NCI-H345 (cell line): ENCODE measurements at regions not wholly inside any gene's neighbourhood (a gene's known extent, or its start where the extent isn't known, plus 50 kb on each side); places are given as distances from the start of the nearest gene placed in this dataset.

ENCODE experiments used
- DNase-seq: peaks from one replicate; lab custom pipeline; 2025; lab: John Stamatoyannopoulos, UW

DNA sequence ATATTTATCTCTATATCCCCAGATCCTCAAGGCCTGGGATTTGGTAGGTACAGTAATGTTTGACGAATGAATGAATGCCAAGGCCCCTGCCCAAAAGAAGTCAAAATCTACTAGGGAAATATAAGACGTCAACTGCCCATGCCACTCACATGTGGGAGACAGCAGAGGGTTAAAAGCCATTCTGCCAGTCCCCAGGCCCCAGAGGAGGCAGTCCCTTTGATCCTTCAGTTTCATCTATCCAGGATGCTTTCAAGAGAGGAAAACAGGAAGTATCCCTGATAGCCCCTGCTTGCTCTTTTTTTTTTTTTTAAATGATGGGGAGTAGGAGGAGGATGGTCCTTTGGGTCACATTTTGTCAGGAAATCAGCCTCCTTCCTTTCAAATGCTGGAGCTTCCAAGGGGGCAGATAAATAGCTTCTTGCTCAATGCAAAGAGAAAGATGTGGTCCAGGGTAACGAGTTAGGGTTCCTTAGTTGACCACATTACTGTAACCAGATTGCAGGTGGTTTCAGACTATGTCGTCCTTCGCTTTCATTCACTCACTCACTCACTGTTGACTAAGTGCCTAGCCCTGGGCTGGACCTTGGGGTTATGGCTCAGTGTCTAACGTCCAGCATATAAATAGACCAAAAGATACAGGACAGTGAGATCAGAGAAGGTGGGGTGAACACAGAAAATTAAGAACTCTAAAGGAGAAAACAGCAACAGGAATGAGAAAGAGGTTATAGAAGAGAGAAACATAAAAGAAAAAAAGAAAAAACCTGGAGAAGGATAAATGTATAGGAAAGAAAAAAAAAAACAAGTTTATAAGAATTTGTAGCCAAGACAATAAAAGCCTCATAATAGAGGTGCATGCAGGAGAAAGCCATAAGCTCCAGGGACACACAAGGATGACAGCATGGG is 64.6 kb upstream of the PIM1 start:
- no peak for DNase-seq

DNA sequence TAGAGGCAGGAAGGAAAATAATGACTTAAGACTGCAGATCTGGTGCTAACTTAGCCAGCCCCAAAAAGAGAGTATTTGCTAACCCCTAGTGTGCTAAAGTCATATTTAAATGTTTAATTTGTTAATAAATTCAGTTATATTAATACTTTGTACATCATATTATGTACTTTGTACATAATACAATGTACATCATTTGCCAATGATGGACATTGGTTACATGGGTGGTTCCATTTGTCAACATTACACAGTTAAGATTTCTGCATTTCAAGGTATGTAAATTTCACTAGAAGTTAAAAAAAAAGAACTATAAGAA is 63.9 kb upstream of the PIM1 start:
- no peak for DNase-seq

DNA sequence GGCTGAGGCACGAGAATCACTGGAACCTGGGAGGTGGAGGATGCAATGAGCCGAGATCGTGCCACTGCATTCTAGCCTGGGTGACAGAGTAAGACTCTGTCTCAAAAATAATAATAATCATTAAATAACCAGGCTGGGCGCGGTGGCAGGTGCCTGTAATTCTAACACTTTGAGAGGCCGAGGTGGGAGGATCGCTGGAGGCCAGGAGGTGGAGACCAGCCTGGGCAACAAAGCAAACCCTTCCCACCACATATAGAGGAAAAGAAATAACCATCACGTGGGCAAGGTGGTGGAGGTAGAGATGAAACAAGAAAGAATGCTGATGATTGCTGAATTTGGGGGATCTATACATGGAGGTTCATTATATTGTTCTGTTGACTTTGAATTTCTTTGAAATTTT is 63.4 kb upstream of the PIM1 start:
- DNase-seq, result no peak

DNA sequence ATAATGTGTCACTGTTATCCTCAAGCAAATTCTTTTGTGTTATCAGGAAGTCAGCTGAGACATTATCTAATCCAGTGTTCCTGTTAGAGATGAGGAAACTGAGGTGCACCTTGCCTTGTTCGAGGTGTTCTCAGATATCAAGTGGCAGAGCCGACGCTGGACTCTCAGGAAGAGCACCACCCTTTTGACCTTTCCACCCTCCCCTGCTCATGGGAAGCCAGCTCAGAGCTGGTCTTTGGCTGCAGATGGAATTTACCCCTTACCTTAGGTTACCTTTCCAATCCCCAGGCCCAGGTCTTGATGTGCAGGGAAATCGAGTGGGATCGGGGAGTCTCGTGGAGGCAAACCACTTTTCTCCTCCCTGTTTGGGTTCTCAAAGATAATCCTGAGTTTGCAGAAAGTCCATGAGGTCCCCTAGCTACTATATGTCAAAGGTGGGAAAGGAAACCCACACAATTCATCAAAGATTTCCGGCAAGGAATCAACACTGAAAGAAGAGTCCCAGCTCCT is 62.9 kb upstream of the PIM1 start:
- no peak for DNase-seq

DNA sequence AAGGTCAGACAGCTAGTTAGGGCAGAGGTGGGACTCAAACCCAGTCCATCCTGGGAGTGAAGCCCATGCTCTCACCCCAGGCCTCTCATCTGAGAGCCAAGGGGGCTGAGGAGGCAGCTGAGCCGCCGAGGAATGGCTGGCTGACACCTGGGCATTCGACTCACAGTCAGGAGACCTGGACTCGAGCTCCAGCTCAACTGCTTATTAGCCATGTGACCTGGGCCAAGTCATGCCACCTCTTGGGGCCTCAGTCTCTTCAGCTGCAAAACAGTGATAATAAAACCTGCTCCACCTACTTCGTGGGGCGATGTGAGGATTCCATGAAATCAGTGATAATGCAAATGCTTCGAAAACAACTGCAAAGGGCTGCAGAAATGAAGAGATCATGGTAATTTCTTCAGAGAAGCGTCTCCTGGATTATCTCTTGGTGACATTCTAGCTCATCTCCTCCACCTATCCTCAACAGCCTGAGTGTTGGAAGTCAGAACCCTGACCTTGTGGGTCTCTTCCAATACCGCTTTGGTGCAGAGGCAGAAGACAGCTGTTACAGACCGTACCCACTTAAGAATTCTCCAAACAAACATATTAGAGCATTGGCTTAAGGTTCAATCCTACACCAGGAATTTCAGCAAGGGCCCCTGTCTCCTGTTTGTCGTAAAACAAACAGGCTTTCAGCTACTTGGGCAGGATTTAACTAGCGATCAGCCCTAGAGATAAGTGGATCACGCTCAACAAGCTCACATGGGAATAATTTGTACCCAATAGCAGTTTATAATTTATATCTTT is 60.0 kb upstream of the PIM1 start:
- no peak for DNase-seq

DNA sequence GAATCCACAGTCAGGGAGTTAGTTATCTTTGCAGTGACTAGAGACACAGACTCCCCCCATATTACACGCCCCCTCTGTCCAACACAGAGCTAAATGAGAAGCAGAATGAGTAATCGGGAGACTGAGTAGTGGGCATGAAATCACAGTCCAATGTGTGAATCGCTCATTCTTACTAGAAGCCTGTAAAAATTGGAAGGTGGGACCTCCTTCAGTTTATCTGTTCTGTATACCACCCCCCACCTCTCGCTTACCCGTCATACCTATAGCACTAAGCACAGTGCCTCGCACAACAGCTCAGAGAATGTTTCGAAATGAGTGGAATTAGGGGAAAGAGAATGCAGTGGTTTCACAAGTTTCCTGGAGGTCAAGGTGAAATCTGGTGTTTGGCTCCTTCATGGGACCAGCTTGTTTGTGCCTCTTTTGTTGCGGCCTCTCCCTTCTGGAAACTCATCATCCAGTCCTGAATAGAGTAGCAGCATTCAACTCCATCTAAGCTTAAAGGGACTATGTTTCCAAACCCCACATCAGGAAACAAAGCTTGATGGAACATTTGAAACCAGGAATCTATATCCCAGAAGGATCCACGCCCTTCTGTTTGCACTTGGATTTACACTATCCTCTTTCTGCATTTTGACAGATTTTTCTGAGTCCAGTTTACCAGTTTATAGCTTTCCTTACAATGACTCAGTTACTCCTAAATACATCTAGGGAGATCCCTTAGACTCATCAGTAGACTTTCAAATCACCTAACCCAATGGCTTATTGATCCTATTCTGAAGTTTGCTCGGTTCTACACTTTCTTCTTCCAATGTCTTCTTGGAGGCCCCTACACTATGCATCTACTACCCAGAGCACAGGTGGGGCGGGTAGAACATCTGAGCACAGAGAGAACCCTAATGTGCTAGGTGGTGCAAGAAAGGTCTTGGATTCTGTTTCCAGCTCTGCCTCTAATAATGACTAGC is 59.2 kb upstream of the PIM1 start:
- no peak for DNase-seq

DNA sequence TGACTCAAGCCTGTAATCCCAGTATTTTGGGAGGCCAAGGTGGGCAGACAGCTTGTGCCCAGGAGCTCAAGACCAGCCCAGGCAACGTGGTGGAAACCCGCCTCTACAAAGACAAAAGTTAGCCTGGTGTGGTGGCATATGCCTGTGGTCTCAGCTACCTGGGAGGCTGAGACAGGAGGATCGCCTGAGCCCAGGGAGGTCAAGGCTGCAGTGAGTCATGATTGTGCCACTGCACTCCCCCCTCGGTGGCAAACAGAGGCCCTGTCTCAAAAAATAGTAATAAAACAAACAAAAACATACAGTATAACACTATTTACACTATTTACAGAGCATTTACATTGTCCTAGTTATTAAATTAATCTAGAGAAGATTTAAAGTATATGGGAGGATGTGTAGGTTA is 56.0 kb upstream of the PIM1 start:
- no peak for DNase-seq

DNA sequence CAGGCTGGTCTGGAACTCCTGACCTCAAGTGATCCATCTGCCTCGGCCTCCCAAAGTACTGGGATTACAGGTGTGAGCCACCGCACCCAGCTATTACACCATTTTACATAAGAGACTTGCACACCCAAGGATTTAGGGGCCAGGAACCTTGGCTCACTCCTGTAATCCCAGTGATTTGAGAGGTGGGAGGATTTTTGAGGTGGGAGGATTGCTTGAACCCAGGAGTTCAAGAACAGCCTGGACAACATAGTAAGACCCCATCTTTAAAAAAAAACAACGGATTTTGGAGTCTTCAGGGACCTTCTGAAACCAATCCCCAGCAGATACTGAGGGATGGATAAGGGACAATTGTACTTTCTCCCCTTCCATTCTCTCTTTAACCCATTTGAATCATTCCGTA is 55.3 kb upstream of the PIM1 start:
- no peak for DNase-seq

DNA sequence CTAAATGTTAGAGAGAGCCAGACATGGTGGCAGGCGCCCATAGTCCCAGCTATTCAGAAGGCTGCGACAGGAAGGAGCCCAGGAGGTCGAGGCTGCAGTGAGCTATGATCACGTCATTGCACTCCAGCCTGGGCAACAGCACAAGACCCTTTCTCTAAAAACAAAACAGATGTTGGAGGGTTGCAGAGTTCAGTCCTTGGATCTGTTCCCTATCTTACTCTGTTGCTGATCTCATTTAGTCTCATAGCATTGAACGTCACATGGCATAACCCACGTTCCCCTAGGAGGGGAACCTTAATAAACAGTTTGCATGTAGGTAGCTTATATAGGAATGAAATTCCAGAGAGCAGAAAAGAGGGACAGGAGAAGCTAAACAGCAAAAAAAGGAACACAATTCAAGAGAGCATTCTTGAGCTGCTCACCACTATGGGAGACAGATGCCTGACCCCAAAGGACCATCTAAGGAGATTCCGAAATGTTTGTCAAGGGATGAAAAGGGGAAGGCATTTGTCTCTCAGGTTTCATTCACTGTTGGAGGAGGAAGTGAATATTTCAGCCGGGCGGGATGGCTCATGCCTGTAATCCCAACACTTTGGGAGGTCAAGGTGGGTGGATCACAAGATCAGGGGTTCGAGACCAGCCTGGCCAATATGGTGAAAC is 54.6 kb upstream of the PIM1 start:
- DNase-seq, result no peak

DNA sequence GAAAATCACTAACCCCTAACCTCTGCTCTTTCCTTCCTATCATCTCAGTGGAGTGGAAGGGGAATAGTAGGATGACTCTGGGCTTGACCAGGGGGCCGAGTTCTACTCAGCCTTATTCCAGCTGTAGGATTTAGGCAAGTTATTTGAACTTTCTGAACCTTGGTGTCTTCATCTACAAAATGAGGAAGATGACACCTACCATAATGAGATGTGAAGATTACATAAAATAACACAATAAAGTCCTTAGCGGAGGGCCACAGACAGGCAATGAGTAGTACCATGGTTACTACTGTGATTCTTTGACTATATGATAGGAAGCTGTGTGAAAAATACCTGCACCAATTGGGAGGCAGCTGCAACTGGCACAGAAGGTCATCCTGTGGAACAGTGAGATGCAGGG is 53.6 kb upstream of the PIM1 start:
- no peak for DNase-seq

DNA sequence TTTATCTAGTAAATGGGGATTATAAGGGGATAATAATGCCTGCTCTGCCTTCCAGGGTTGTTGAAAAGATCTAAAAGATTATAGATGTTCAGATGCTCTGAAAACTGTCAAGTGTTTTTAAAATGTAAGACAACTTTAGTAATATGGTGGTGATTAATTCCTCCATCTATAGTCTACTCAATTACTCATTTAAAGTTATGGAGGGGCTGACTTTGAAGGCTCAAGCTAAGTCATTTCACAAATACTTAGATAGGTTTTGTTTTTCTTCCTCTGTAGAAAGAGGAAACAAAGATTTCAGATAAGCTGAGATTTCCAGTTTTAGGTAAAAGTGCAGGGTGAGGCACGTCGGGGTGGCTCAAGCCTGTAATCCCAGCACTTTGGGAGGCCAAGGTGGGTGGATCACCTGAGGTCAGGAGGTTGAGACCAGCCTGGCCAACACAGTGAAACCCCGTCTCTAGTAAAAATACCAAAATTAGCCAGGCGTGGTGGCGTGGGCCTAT is 50.5 kb upstream of the PIM1 start:
- no peak for DNase-seq
